ENCODE measurements at regions not wholly inside any gene's neighbourhood (a gene's known extent, or its start where the extent isn't known, plus 50 kb on each side); places are given as distances from the start of the nearest gene placed in this dataset.

DNA sequence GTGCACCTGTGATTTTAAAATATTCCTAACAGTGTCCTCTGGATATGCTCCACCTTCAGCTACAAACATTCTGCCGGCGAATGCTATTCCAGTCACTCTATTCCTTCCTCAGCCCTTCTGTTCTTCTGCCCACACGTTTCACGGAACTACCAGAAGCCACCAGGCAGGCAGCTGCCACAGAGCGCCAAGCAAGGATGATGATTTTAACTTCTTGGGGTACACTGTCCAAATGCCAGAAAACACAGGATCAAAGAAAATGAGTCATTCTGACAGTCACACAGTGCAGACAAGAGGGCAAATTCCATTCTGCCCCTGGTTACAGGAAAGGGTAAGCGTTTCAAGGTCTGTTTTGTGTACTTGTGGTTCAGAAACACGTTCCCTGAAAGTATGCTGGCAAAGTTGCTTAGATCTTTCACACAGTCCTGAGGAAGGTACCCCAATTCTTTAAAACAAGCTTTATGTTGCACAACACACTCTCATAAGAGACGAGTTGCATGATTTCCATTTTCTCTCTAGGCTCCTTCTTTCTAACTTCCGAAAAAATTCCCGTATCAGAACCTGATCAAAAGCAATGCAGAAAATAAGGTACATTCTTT, 508.3 kb upstream of the PKN2 start:
- TF ChIP-seq POLR2A (IDR thresholded peaks at IDR 0.05) = no peak
- TF ChIP-seq, protein P1, sequence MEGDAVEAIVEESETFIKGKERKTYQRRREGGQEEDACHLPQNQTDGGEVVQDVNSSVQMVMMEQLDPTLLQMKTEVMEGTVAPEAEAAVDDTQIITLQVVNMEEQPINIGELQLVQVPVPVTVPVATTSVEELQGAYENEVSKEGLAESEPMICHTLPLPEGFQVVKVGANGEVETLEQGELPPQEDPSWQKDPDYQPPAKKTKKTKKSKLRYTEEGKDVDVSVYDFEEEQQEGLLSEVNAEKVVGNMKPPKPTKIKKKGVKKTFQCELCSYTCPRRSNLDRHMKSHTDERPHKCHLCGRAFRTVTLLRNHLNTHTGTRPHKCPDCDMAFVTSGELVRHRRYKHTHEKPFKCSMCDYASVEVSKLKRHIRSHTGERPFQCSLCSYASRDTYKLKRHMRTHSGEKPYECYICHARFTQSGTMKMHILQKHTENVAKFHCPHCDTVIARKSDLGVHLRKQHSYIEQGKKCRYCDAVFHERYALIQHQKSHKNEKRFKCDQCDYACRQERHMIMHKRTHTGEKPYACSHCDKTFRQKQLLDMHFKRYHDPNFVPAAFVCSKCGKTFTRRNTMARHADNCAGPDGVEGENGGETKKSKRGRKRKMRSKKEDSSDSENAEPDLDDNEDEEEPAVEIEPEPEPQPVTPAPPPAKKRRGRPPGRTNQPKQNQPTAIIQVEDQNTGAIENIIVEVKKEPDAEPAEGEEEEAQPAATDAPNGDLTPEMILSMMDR (IDR thresholded peaks at IDR 0.05) = no peak

Data from lower leg skin (tissue), 3 donors.